ENCODE measurements at regions not wholly inside any gene's neighbourhood (a gene's known extent, or its start where the extent isn't known, plus 50 kb on each side); places are given as distances from the start of the nearest gene placed in this dataset.

DNA sequence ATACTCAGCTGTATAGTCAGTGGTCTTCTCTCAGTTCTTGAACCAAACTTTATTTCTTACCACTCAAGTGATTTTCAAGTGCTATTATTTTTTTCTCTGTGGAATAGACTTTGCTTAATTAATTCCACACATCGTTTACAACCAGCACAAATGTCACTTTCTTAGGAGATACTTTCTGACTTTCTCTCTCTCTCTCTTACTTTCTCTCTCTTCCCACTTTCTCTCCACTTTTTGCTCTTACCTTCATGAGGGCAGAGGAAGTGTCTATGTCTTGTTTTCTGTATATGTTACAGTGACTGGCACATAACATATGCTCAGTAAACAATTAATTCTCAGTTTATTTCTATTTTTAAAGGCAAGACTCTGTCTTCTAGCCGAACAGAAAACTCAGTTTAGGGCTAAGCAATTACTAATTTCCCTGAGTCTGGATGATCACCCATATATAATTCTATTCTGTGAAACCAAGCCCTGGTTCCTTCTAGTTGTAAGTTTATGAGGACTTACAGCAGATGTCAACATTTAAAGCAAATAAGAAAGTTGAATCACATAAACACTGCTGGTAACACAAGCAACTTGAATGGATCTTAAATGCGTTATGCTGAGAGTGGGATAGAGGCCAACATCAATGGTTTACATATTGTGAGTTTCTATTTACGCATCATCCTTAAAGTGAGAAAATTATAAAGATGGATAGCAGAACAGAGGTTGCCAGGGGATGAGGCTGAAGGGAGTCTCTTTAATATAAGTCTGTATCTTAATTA is 791.4 kb downstream of the MTRR start:
- H3K4me3 ChIP-seq = no peak overlapping the region
- ChIA-PET RAD21 (ENCODE audit: unreplicated experiment) (no interaction called here), POLR2A (no interaction called here), SMC1A (ENCODE audit: uncharacterized antibody, unreplicated experiment) (no interaction called here), CTCF (no interaction called here)
- no peaks in the 10 kb centered on the region for H3K27me3 ChIP-seq (replicated peaks in 1 of 2; ENCODE audit: control insufficient read depth in 2 of 2, insufficient read depth in 2 of 2, low read length in 1 of 2)
- WGBS (ENCODE audit: insufficient coverage, insufficient replicate concordance, low lambda C conversion rate, missing lambda C conversion rate) = 17% methylated on average over 4 of the region's 4 CpGs
- no peaks in the 10 kb centered on the region for H3K9me3 ChIP-seq (replicated peaks; ENCODE audit: control insufficient read depth, insufficient read depth, low read length)
- H2AFZ ChIP-seq (ENCODE audit: control insufficient read depth, low read depth, low read length) = no peak overlapping the region
- H3K36me3 ChIP-seq (ENCODE audit: control insufficient read depth in 2 of 2, insufficient read depth in 2 of 2, low read length in 1 of 2) = no peaks in the 10 kb centered on the region
- H3K79me2 ChIP-seq (ENCODE audit: control insufficient read depth, insufficient read depth, low read length) = no peaks in the 10 kb centered on the region
- DNase-seq (ENCODE audit: low read depth, low spot score) (no peak), FAIRE-seq (no peak), ATAC-seq (no peak)
- H3K27ac ChIP-seq (ENCODE audit: control insufficient read depth, insufficient read depth) = no peak overlapping the region
- H3K4me1 ChIP-seq (ENCODE audit: control insufficient read depth, insufficient read depth, low read length) = no peaks in the 10 kb centered on the region
- no peak overlapping the region for H3K9ac ChIP-seq (ENCODE audit: control insufficient read depth, insufficient read depth, low read length)
- in situ Hi-C loops (cut with MboI) (no loop called here), intact Hi-C loops (cut with micrococcal nuclease; ENCODE audit: unreplicated experiment) (no loop called here)
- TF ChIP-seq FOXM1 (IDR thresholded peaks at IDR 0.05; ENCODE audit: low read depth, low read length) = no peak
- TF ChIP-seq JUNB (IDR thresholded peaks at IDR 0.05) = no peak
- TF ChIP-seq CHD1 (IDR thresholded peaks at IDR 0.05; ENCODE audit: low read depth, low read length) = no peak
- no peak for TF ChIP-seq STAT1 (conservative IDR thresholded peaks at IDR 0.05)
- H3K4me2 ChIP-seq (ENCODE audit: control insufficient read depth, insufficient read depth) = no peak overlapping the region
- BruUV-seq (replicated peaks) = no TSS peak
- no peaks in the 10 kb centered on the region for H4K20me1 ChIP-seq (ENCODE audit: control insufficient read depth, insufficient read depth)

- Histone ChIP-seq H3K9me3 (replicated peaks; ENCODE audit: control insufficient read depth, insufficient read depth, low read length) (no peaks in the 10 kb centered on the region), H3K36me3 (ENCODE audit: control insufficient read depth in 2 of 2, insufficient read depth in 2 of 2, low read length in 1 of 2) (no peaks in the 10 kb centered on the region), H3K4me1 (ENCODE audit: control insufficient read depth, insufficient read depth, low read length) (no peaks in the 10 kb centered on the region), H3K4me2 (ENCODE audit: control insufficient read depth, insufficient read depth) (no peak overlapping the region), H3K4me3 (no peak overlapping the region), H3K79me2 (ENCODE audit: control insufficient read depth, insufficient read depth, low read length) (no peaks in the 10 kb centered on the region), H3K27me3 (replicated peaks in 1 of 2; ENCODE audit: control insufficient read depth in 2 of 2, insufficient read depth in 2 of 2, low read length in 1 of 2) (no peaks in the 10 kb centered on the region), H2AFZ (ENCODE audit: control insufficient read depth, low read depth, low read length) (no peak overlapping the region), H3K27ac (ENCODE audit: control insufficient read depth, insufficient read depth) (no peak overlapping the region), H3K9ac (ENCODE audit: control insufficient read depth, insufficient read depth, low read length) (no peak overlapping the region), H4K20me1 (ENCODE audit: control insufficient read depth, insufficient read depth) (no peaks in the 10 kb centered on the region)
- no peak for DNase-seq (ENCODE audit: low read depth, low spot score)
- ChIA-PET SMC1A (ENCODE audit: uncharacterized antibody, unreplicated experiment) (no interaction called here), POLR2A (no interaction called here), RAD21 (ENCODE audit: unreplicated experiment) (no interaction called here), CTCF (no interaction called here)
- no TSS peak for BruUV-seq (replicated peaks)
- no peak for ATAC-seq
- 31% methylated on average over 6 of the region's 6 CpGs for WGBS (ENCODE audit: insufficient coverage, insufficient replicate concordance, low lambda C conversion rate, missing lambda C conversion rate)
- FAIRE-seq = no peak
- TF ChIP-seq SUPT20H (IDR thresholded peaks at IDR 0.05; ENCODE audit: borderline replicate concordance, control insufficient read depth, low read depth, low read length) = no peak
- TF ChIP-seq BHLHE40 (IDR thresholded peaks at IDR 0.05; ENCODE audit: borderline replicate concordance in 1 of 2, low read depth in 2 of 2, low read length in 1 of 2) = no peak
- TF ChIP-seq NBN (IDR thresholded peaks at IDR 0.05) = no peak
- no peak for TF ChIP-seq SUZ12 (IDR thresholded peaks at IDR 0.05; ENCODE audit: unreplicated experiment)
- no peak for TF ChIP-seq FOXK2 (IDR thresholded peaks at IDR 0.05)
- no peak for TF ChIP-seq RUNX3 (IDR thresholded peaks at IDR 0.05; ENCODE audit: low read length)
- TF ChIP-seq TBL1XR1 (IDR thresholded peaks at IDR 0.05; ENCODE audit: low read depth, low read length) = no peak
- TF ChIP-seq GABPA (IDR thresholded peaks at IDR 0.05; ENCODE audit: low read depth) = no peak
- TF ChIP-seq NR2C2 (IDR thresholded peaks at IDR 0.05; ENCODE audit: borderline replicate concordance, control insufficient read depth, insufficient read length, low read depth) = no peak
- TF ChIP-seq POLR2AphosphoS5 (IDR thresholded peaks at IDR 0.05; ENCODE audit: low read length) = no peak
- intact Hi-C loops (cut with micrococcal nuclease; ENCODE audit: unreplicated experiment) (no loop called here), in situ Hi-C loops (cut with MboI) (no loop called here)
Measured at GRCh38 chr5:8663374-8663773, 794.4 kb downstream of the MTRR start.

Measured in GM12878 (cell line).